ENCODE measurements at regions not wholly inside any gene's neighbourhood (a gene's known extent, or its start where the extent isn't known, plus 50 kb on each side); places are given as distances from the start of the nearest gene placed in this dataset.

- TF ChIP-seq CTCF (IDR thresholded peaks at IDR 0.05): no peak
- no peak for TF ChIP-seq POLR2A (IDR thresholded peaks at IDR 0.05)
These were observed 116.4 kb upstream of the TCERG1L start for GRCh38 chr10:131427901-131428300.

Measured in uterus (tissue), 2 donors.